ENCODE measurements at regions not wholly inside any gene's neighbourhood (a gene's known extent, or its start where the extent isn't known, plus 50 kb on each side); places are given as distances from the start of the nearest gene placed in this dataset.

DNA sequence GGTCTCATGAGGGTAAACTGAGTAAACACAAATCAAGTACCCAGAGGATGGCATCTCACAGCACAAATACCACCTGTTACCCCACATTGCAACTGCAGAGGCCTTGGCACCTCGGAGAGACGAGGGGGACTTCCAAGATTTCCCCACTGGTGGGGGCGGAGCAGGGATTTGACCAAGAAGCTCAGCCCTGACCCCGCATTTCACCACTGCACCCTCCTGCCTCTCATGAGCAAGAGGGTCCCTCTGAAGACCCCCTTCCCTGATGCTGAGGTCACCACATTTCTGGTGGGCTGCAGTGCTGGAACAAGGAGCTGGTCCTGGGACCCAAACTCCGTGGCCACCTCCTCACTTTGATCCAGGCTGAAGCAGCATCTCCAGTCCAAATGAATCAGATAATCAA lies 342.4 kb downstream of the NPHP4 start:
- TF ChIP-seq, protein P1, sequence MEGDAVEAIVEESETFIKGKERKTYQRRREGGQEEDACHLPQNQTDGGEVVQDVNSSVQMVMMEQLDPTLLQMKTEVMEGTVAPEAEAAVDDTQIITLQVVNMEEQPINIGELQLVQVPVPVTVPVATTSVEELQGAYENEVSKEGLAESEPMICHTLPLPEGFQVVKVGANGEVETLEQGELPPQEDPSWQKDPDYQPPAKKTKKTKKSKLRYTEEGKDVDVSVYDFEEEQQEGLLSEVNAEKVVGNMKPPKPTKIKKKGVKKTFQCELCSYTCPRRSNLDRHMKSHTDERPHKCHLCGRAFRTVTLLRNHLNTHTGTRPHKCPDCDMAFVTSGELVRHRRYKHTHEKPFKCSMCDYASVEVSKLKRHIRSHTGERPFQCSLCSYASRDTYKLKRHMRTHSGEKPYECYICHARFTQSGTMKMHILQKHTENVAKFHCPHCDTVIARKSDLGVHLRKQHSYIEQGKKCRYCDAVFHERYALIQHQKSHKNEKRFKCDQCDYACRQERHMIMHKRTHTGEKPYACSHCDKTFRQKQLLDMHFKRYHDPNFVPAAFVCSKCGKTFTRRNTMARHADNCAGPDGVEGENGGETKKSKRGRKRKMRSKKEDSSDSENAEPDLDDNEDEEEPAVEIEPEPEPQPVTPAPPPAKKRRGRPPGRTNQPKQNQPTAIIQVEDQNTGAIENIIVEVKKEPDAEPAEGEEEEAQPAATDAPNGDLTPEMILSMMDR (conservative IDR thresholded peaks at IDR 0.05; ENCODE audit: low read depth, low read length), result no peak
- TF ChIP-seq EZH2 (IDR thresholded peaks at IDR 0.05; ENCODE audit: low read length, unreplicated experiment) (no peak), EZH2phosphoT487 (IDR thresholded peaks at IDR 0.05; ENCODE audit: borderline replicate concordance, low read length) (no peak)
